H54 (cell line): ENCODE measurements at regions not wholly inside any gene's neighbourhood (a gene's known extent, or its start where the extent isn't known, plus 50 kb on each side); places are given as distances from the start of the nearest gene placed in this dataset.

ENCODE experiments used
- DNase-seq: peaks from one replicate; pipeline ENCODE4 v3.0.0; 2011; ENCODE audit warnings: low spot score, mixed read lengths; ENCODE audit not compliant: insufficient read length
- FAIRE-seq: peaks from 3 replicates; lab custom pipeline; 2011; peaks lifted over from hg19 to GRCh38; lab: Jason Lieb, UNC
- POLR2A ChIP-seq: IDR thresholded peaks from 2 replicates; pipeline ENCODE4 v1.6.1; 2011; ENCODE audit warnings: low read depth, mild to moderate bottlenecking, low read length

GRCh38 chr7:46396481-46396880, 475.4 kb upstream of the IGFBP3 start:
- no peak for TF ChIP-seq POLR2A
- DNase-seq (no peak), FAIRE-seq (no peak)

- no peak for TF ChIP-seq POLR2A
- no peak for DNase-seq
- FAIRE-seq, result no peak
These were observed 472.1 kb upstream of the IGFBP3 start for GRCh38 chr7:46393142-46393541.

DNA sequence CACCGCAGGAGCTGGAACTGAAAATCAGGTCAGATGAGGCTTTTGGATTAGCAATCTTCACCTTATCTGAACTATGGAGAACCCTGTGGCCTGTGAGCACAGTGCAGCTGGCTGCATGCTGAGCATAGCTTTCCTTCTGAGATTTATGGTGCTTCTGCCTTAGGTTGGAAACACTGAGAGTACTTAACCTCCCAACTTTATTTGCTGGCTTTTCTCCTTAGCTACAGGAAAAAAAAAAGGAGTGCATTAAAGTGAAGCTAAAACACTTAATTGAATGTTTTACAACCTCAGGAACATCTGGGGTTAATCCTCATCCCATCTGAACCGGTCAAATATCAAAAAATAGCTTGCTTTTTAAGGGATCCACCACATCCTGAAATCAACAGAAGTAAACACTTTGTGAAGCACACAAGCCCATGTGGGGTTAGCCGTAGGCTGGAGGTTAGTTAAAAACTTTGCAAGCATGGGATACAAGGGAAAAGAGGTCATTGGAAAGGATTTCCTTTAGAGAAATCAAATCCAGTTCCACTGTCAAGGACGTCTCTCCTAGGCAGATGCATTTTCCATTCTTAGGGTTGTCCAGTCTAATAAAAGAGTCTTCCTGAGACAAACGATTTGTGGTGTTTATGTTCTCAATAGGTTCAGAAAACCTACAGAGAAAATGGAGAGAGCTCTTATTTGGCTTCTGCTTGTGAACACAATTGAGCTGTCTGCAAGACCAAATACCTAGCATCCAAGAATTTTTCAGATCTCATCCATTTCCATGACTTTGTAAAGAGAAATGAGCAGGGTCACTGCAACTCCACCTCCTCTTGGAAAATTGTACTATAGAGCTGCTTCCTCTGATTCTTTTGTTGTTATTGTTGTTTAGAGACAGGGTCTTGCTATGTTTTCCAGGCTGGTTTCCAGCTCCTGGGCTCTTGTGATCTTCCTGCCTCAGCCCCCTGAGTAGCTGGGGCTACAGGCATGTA, 470.4 kb upstream of the IGFBP3 start:
- TF ChIP-seq POLR2A, result no peak
- no peak for FAIRE-seq
- no peak for DNase-seq

DNA sequence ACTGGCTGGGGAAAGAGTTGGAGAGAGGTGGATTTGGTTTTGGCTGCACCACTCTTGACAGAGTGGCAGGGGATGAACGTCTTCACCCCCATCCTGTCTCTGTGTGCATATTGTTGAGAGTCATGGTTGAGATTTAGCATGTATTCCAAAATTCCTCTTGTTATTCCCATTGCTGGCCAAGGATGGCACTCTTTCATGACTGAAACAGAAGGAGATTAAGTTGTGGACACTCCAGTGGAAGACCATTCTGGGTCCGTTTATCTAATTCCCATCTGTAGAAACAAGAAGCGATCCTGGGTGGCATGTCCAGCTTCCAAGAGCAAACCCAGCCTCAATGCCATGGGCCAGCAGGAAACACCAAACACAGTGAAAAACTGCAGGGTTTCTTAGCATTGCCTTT, 469.0 kb upstream of the IGFBP3 start:
- no peak for DNase-seq
- no peak for TF ChIP-seq POLR2A
- FAIRE-seq, result no peak

- FAIRE-seq (no peak), DNase-seq (no peak)
- TF ChIP-seq POLR2A, result no peak
These were observed 468.1 kb upstream of the IGFBP3 start for GRCh38 chr7:46389146-46389545.

GRCh38 chr7:46387646-46388045, 466.6 kb upstream of the IGFBP3 start:
- FAIRE-seq, result no peak
- no peak for TF ChIP-seq POLR2A
- DNase-seq, result no peak

DNA sequence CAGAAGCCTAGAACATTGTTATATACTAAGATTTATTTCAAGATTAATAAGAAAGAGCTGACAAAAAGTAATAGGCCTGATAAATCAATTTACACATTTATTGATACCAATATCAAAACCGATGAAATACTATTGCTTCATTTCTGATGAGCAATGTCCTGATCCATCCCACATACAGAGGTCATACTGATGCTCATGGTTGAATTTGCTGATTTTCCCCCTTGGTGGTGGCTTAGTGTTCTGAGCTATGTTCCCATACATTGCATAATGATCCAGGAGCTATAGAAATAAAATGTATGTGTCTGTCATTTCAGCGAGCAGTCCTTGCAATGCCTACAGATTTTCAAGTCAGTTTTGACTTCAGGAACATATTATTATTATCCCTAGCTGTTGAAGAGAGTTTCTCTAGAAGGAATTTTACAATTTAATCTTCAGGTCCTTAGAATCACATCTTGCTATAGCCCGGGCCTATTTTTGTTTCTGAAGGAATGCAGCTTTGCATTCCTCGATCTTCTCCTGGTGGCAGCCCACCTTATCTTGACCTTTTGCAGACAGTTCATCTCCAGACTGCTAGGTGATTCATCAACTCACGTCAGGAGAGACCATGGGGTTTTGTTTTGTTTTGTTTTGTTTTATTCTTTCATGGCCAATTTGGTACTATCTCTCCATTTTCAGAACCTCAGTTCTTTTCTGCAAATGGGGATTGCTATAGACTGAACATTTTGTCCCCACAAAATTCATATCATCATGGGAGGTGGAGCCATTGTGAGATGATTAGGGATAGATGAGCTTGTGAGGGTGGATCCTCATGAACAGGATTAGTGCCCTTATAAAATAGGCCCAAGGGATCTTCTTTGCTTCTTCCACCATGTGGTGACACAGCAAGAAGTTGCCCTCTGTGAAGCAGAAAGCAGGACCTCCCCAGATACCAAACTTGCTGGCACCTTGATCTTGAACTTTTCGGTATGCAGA, 465.6 kb upstream of the IGFBP3 start:
- DNase-seq (no peak), FAIRE-seq (no peak)
- TF ChIP-seq POLR2A, result no peak

GRCh38 chr7:46385662-46386309, 464.7 kb upstream of the IGFBP3 start:
- FAIRE-seq (peak; percentile 41), DNase-seq (peak; percentile 23)

GRCh38 chr7:46383605-46384004, 462.5 kb upstream of the IGFBP3 start:
- peak; percentile 78 for FAIRE-seq
- no peak for DNase-seq
- TF ChIP-seq POLR2A, result no peak

More at GRCh38 chr7:46385662-46386309, 464.7 kb upstream of the IGFBP3 start:
- TF ChIP-seq POLR2A, result no peak

DNA sequence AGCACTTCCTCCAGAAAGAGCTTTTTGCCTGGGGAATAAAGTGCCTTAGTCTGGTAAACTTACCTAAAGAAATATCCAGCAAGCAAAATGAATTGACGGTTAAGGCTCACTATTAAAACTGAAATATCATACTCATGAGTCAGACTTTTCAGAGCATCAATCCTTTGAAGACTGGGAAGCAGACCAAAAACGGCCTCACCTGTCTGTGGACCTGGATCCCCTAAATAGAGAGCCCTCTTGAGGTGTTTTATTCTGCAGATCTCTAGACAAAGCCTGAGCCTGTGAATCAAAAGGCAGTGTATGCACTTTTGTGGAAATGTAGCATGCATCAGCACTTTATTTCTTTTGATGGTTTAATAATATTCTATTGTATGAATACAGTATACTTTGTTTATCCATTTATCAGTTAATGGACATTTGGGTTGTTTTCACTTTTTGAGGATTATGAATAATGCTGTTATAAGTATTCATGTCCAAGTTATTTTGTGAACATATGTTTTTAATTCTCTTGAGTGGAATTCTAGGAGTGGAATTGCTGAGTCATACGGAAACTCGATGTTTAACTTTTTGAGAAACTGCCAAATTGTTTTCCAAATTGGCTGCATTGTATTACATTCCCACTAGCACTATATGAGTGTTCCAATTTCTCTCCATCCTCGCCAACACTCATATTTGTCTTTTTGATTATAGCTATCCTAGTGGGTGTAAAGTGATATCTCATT, 449.0 kb upstream of the IGFBP3 start:
- no peak for FAIRE-seq
- DNase-seq, result no peak
- no peak for TF ChIP-seq POLR2A

DNA sequence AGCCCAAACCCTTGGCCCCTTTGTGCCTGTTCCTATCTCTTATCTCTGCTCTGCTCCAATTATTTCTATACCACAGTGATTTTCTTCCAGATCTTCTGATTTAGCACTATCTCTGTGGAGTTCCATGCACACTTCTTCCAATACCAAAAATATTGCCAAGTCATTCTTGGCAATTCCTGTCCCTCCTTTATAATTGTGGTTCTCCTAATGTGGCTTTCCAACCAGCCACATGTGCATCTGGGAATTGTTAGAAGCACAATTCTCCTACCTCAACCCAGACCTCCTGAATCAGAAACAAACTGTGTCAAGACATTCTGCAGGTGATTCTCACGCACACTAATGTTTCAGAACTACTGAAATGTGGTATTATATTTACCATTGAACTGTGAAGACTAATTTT, 447.8 kb upstream of the IGFBP3 start:
- no peak for DNase-seq
- no peak for TF ChIP-seq POLR2A
- FAIRE-seq, result peak; percentile 85

DNA sequence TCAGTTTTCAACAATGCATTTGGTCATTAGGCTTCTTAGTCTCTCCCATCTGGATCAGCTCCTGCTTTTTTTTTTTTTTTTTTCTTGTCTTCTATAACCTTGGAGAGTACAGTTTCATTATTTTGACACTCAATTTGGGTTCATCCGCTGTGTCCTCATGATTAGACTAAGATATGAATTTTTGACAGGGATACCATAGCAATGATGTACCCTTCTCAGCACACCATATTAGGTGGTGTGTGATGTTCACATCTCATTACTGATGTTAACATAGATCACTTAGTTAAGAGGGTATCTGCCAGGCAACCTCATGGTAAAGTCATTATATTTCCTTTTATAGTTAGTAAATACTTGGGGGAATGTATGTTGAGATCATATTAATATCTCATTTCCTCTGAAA, 445.5 kb upstream of the IGFBP3 start:
- no peak for TF ChIP-seq POLR2A
- DNase-seq (no peak), FAIRE-seq (no peak)

DNA sequence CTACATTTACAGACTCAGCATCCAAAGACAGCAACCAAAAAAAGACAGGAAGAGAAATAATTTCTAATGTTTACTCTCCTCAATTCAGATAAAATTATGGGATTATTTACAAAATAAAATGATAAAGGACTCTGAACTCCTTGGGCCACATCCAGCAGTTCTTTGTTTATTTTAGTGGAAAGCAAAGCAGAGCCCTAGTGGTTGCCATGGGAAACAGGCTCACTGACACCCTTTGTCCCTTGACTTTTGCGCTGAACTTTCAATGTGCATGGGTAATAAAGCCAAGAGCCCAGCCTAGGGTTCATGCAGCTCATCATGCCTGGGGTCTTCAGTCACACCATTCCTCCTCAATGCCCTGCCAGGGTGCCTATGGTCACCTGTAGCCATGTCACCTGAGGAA, 442.6 kb upstream of the IGFBP3 start:
- FAIRE-seq (no peak), DNase-seq (no peak)
- TF ChIP-seq POLR2A, result no peak

- no peak for DNase-seq
- no peak for FAIRE-seq
These were observed 439.7 kb upstream of the IGFBP3 start for GRCh38 chr7:46360811-46361210.

More at GRCh38 chr7:46360811-46361210, 439.7 kb upstream of the IGFBP3 start:
- no peak for TF ChIP-seq POLR2A
